ENCODE measurements at regions not wholly inside any gene's neighbourhood (a gene's known extent, or its start where the extent isn't known, plus 50 kb on each side); places are given as distances from the start of the nearest gene placed in this dataset.

GRCh38 chr4:19382993-19383756 is 868.5 kb upstream of the SLIT2 start:
- H3K27me3 Mint-ChIP-seq (ENCODE audit: low read depth) = no peaks in the 10 kb centered on the region
- no peaks in the 10 kb centered on the region for H4K20me1 ChIP-seq (ENCODE audit: control insufficient read depth, insufficient read depth, insufficient read length)
- no peak overlapping the region for H3K4ac ChIP-seq (ENCODE audit: low read depth, low read length)
- H3K9me3 Mint-ChIP-seq = no peaks in the 10 kb centered on the region
- H2BK15ac ChIP-seq (ENCODE audit: low read depth, low read length) = no peak overlapping the region
- no peaks in the 10 kb centered on the region for H3K4me1 ChIP-seq (ENCODE audit: insufficient read depth, low read length)
- no peak overlapping the region for H3T11ph ChIP-seq (ENCODE audit: low read length)
- no peak overlapping the region for H3K9ac ChIP-seq (ENCODE audit: extremely low read depth, insufficient read length, low read length)
- no peak overlapping the region for H4K5ac ChIP-seq (ENCODE audit: insufficient read length, low read depth, low read length)
- H3K56ac ChIP-seq (ENCODE audit: insufficient read length, low read depth, low read length) = no peak overlapping the region
- no CpG with 5 or more reads among the region's 6 CpGs for whole genome bisulfite sequencing (ENCODE audit: extremely low coverage, insufficient read length, low lambda C conversion rate)
- H3K14ac ChIP-seq (ENCODE audit: insufficient read depth, low read length) = no peak overlapping the region
- H2BK5ac ChIP-seq (ENCODE audit: insufficient read length, low read length) = no peak overlapping the region
- no peaks in the 10 kb centered on the region for H3K79me1 ChIP-seq (ENCODE audit: insufficient read depth, low read depth, low read length, poor library complexity, severe bottlenecking)
- no peak for TF ChIP-seq CTCF (conservative IDR thresholded peaks at IDR 0.05)
- H3K18ac ChIP-seq (ENCODE audit: insufficient read length, low read depth, low read length) = no peak overlapping the region
- no peaks in the 10 kb centered on the region for H3K79me2 ChIP-seq (ENCODE audit: insufficient read depth, low read length)
- H3K23ac ChIP-seq (ENCODE audit: insufficient read length, low read depth, low read length) = no peak overlapping the region
- DNase-seq = no peak
- H4K91ac ChIP-seq (ENCODE audit: insufficient read length, low read depth, low read length) = no peak overlapping the region
- H2BK20ac ChIP-seq (ENCODE audit: low read depth, low read length, poor library complexity, severe bottlenecking) = no peak overlapping the region
- no peak overlapping the region for H3K4me3 Mint-ChIP-seq
- no peak overlapping the region for H2BK12ac ChIP-seq (ENCODE audit: insufficient read length, low read depth, low read length)
- no peak overlapping the region for H3K4me2 ChIP-seq (ENCODE audit: insufficient read depth, insufficient read length, low read length)
- no peak overlapping the region for H3K27ac ChIP-seq (ENCODE audit: insufficient read length, low read depth, low read length)
- H2BK120ac ChIP-seq (ENCODE audit: low read depth, low read length, poor library complexity, severe bottlenecking) = no peak overlapping the region
- no peaks in the 10 kb centered on the region for H3K27me3 ChIP-seq (ENCODE audit: insufficient read depth, low read length)
- H4K8ac ChIP-seq (replicated peaks; ENCODE audit: insufficient read length, low read depth, low read length) = no peak overlapping the region
- no peaks in the 10 kb centered on the region for H3K9me3 ChIP-seq (ENCODE audit: control insufficient read depth, low read depth, low read length)
- H3K23me2 ChIP-seq (ENCODE audit: insufficient read length, low read depth, low read length, poor library complexity, severe bottlenecking) = no peaks in the 10 kb centered on the region
- H3K27ac Mint-ChIP-seq = no peak overlapping the region
- H2AFZ ChIP-seq (ENCODE audit: low read length) = no peak overlapping the region
- no peaks in the 10 kb centered on the region for H3K36me3 Mint-ChIP-seq (ENCODE audit: insufficient read depth in 1 of 3, low read depth in 3 of 3)
- H3K4me1 Mint-ChIP-seq = no peaks in the 10 kb centered on the region
- no peak overlapping the region for H2AK5ac ChIP-seq (ENCODE audit: insufficient read length, low read length)
